SU-DHL-6 (cell line): ENCODE measurements at regions not wholly inside any gene's neighbourhood (a gene's known extent, or its start where the extent isn't known, plus 50 kb on each side); places are given as distances from the start of the nearest gene placed in this dataset.

Source experiments
- H2AFZ ChIP-seq: fragments of 200-600 bp; sonication (generic); 2 replicates; pipeline ENCODE4 v1.6.1; 2014; ENCODE audit warnings: low read depth, mild to moderate bottlenecking, moderate library complexity, mixed read lengths, antibody characterized with exemption, low read length; ENCODE audit not compliant: severe bottlenecking
- H3F3A ChIP-seq: fragments of 200-600 bp; shearing (Covaris generic); 2 replicates; pipeline ENCODE4 v1.6.0; 2016; ENCODE audit warnings: antibody characterized with exemption, mild to moderate bottlenecking; ENCODE audit not compliant: insufficient read depth
- H3K27ac ChIP-seq: fragments of 200-600 bp; sonication (generic); 2 replicates; pipeline ENCODE4 v1.5.1; 2016; ENCODE audit warnings: low read depth, mild to moderate bottlenecking, low read length, moderate library complexity, mixed read lengths
- H3K27me3 ChIP-seq: fragments of 200-600 bp; sonication (generic), shearing (Covaris generic); 2 replicates; pipeline ENCODE4 v1.6.0; 2014; ENCODE audit warnings: mild to moderate bottlenecking, low read length
- H3K36me3 ChIP-seq: fragments of 200-600 bp; sonication (generic); 2 replicates; pipeline ENCODE4 v1.6.1; 2014; ENCODE audit warnings: mild to moderate bottlenecking, low read length, mixed read lengths
- H3K4me2 ChIP-seq: fragments of 300-600, 200-600 bp; shearing (Covaris generic), sonication (generic); 2 replicates; pipeline ENCODE4 v1.6.0; 2014; ENCODE audit warnings: low read length, low read depth, mild to moderate bottlenecking; ENCODE audit not compliant: poor library complexity, severe bottlenecking
- H3K4me3 ChIP-seq: fragments of 200-600 bp; sonication (generic); 2 replicates; pipeline ENCODE4 v1.5.1; 2014; ENCODE audit warnings: antibody characterized with exemption, low read length, mild to moderate bottlenecking, mixed read lengths; ENCODE audit not compliant: insufficient read depth, poor library complexity, severe bottlenecking
- H3K79me2 ChIP-seq: fragments of 200-600 bp; sonication (generic); 2 replicates; pipeline ENCODE4 v1.6.1; 2014; ENCODE audit warnings: mild to moderate bottlenecking, low read length, moderate library complexity; ENCODE audit not compliant: insufficient read depth
- H3K9ac ChIP-seq: fragments of 200-600 bp; sonication (generic); 2 replicates; pipeline ENCODE4 v1.7.0; 2014; ENCODE audit warnings: mild to moderate bottlenecking, low read length
- H3K9me2 ChIP-seq: fragments of 200-600 bp; sonication (generic); replicated peaks from 2 replicates; pipeline ENCODE4 v1.6.1; 2014; ENCODE audit warnings: low read length; ENCODE audit not compliant: insufficient read depth
- H3K9me3 ChIP-seq: fragments of 200-600 bp; sonication (generic); 2 replicates; pipeline ENCODE4 v1.6.1; 2014; ENCODE audit warnings: low read length, mixed read lengths; ENCODE audit not compliant: insufficient read depth
- H4K20me1 ChIP-seq: fragments of 200-600 bp; sonication (generic); 2 replicates; pipeline ENCODE4 v1.6.1; 2014; ENCODE audit warnings: low read depth, mild to moderate bottlenecking, antibody characterized with exemption, low read length, moderate library complexity, mixed read lengths
- EZH2phosphoT487 ChIP-seq: fragments of 200-600 bp; sonication (generic), shearing (Covaris generic); conservative IDR thresholded peaks from 2 replicates; pipeline ENCODE4 v1.6.1; 2018; ENCODE audit warnings: mild to moderate bottlenecking, antibody characterized with exemption, low read length, moderate library complexity, mixed read lengths
- TF ChIP-seq, protein P1 (sequence below): fragments of 200-600 bp; sonication (generic); IDR thresholded peaks from one replicate; pipeline ENCODE4 v1.5.1; 2017; ENCODE audit warnings: antibody characterized with exemption, mild to moderate bottlenecking, low read length, moderate library complexity; ENCODE audit not compliant: insufficient read depth, poor library complexity, severe bottlenecking

DNA sequence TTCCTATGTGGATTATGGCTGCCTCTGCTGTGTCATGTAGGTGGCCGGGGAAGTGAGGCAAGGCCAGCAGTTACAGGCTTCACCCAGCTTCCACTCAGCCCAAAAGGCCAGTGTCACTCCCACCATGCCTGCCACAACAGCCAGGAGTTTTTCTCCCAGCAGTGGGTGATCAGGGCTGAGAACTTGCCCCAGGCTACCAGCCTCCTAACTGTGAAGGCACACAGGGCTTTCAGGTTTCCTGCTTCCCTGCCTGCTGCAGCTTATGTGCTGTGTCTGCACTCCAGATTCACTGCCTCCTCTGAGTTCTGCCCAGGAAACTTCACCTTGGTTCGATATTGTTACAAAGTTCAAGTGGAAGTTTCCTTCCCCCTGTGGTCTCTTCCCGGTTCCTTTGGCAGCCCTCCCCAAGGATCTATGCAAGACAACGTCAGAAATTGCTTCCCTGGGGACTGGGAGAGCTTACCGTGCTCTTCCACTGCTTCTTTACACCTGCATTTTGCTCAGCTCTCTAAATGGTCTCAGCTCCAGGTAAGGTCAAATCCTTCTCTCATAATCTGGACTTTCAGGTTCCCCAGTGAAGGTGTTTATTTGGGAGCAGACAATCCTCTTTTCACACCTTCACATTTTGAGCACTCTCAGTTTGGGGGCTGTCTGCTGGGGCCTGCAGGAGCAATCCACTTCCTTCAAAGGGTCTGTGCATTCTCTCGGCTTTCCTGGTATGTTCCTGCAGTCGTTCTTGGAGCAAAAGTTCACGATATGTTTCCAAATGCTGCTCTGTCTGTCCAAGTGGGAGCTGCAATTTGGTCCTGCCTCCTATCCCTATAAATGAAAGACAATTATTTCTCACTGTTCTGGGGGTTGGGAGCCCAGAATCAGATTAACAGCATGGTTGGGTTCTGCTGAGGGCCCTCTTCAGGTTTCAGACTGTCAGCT is 1730.1 kb upstream of the PRR20A start:
- Histone ChIP-seq H3K36me3 (no peaks in the 10 kb centered on the region), H3K4me2 (no peak overlapping the region), H3F3A (no peaks in the 10 kb centered on the region), H3K9me3 (no peaks in the 10 kb centered on the region; the same call in 1 of the 2 replicates), H3K9ac (no peak overlapping the region), H4K20me1 (no peaks in the 10 kb centered on the region), H3K79me2 (no peaks in the 10 kb centered on the region), H2AFZ (no peak overlapping the region), H3K9me2 (no peaks in the 10 kb centered on the region), H3K4me3 (no peak overlapping the region), H3K27me3 (no peaks in the 10 kb centered on the region), H3K27ac (no peak overlapping the region)
- TF ChIP-seq, protein P1, sequence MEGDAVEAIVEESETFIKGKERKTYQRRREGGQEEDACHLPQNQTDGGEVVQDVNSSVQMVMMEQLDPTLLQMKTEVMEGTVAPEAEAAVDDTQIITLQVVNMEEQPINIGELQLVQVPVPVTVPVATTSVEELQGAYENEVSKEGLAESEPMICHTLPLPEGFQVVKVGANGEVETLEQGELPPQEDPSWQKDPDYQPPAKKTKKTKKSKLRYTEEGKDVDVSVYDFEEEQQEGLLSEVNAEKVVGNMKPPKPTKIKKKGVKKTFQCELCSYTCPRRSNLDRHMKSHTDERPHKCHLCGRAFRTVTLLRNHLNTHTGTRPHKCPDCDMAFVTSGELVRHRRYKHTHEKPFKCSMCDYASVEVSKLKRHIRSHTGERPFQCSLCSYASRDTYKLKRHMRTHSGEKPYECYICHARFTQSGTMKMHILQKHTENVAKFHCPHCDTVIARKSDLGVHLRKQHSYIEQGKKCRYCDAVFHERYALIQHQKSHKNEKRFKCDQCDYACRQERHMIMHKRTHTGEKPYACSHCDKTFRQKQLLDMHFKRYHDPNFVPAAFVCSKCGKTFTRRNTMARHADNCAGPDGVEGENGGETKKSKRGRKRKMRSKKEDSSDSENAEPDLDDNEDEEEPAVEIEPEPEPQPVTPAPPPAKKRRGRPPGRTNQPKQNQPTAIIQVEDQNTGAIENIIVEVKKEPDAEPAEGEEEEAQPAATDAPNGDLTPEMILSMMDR = no peak
- no peak for TF ChIP-seq EZH2phosphoT487

DNA sequence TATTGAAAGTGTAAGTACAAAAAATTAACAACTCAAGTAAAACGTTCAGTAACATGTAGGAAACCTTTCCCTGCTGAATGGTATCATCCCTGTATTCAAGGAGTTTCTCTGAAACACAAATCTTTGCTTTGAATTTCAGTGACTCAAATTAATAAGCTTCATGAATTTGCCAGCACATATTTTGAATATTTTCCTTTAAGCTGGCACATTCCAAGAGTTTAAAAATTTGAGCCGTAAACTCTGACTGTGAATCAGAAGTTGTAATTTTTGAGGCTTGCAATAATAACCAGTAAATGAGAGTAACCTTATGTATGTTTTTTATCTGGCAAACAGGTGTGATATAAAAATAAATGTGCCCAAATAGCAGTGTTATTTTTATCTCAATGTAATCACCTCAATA is 1722.6 kb upstream of the PRR20A start:
- no peak overlapping the region for H3K4me3 ChIP-seq
- H4K20me1 ChIP-seq = no peaks in the 10 kb centered on the region
- no peaks in the 10 kb centered on the region for H3K36me3 ChIP-seq
- H3K9me2 ChIP-seq = no peaks in the 10 kb centered on the region
- TF ChIP-seq, protein P1 = no peak
- no peak for TF ChIP-seq EZH2phosphoT487
- no peak overlapping the region for H3K27ac ChIP-seq
- H3K79me2 ChIP-seq = no peaks in the 10 kb centered on the region
- H3K4me2 ChIP-seq = no peak overlapping the region
- no peak overlapping the region for H2AFZ ChIP-seq
- no peaks in the 10 kb centered on the region for H3F3A ChIP-seq
- H3K9me3 ChIP-seq = no peaks in the 10 kb centered on the region
- H3K27me3 ChIP-seq = no peaks in the 10 kb centered on the region
- no peak overlapping the region for H3K9ac ChIP-seq

DNA sequence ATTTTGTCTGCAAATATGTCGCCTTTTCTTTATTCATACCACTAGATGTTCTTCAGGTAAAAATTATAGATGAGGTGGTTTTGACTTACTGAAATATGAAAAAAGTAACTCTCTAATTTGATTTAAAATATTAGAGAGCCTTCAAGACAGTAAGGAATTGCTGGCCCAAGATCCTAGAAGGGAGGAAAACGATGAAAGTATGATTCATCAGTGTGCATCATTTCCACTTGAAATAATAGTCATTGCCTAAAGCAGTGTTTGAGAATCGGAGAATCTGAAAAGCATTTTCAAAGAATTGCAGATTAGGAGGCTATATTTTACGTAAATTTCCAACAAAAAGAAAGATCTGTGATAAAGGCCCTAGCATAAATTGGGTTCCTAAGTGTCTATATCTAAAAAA is 1707.9 kb upstream of the PRR20A start:
- Histone ChIP-seq H3K9me3 (no peaks in the 10 kb centered on the region), H3K9me2 (no peaks in the 10 kb centered on the region), H3K27me3 (no peaks in the 10 kb centered on the region), H3K4me3 (no peak overlapping the region), H3F3A (no peaks in the 10 kb centered on the region), H3K9ac (no peak overlapping the region), H3K4me2 (no peak overlapping the region), H3K36me3 (no peaks in the 10 kb centered on the region), H4K20me1 (no peaks in the 10 kb centered on the region), H3K27ac (no peak overlapping the region), H3K79me2 (no peaks in the 10 kb centered on the region), H2AFZ (no peak overlapping the region)
- no peak for TF ChIP-seq EZH2phosphoT487
- TF ChIP-seq, protein P1 = no peak
